ENCODE measurements at regions not wholly inside any gene's neighbourhood (a gene's known extent, or its start where the extent isn't known, plus 50 kb on each side); places are given as distances from the start of the nearest gene placed in this dataset.

- DNase-seq = no peak
These were observed 50.1 kb upstream of the ADRA2C start for GRCh38 chr4:3715855-3716630.

- DNase-seq = no peak
These were observed 50.9 kb upstream of the ADRA2C start for GRCh38 chr4:3715061-3715854.

- DNase-seq = no peak
These were observed 51.6 kb upstream of the ADRA2C start for GRCh38 chr4:3714642-3715001.

- DNase-seq = no peak
These were observed 52.2 kb upstream of the ADRA2C start for GRCh38 chr4:3713817-3714641.

- no peak for DNase-seq
These were observed 52.8 kb upstream of the ADRA2C start for GRCh38 chr4:3713346-3713745.

GRCh38 chr4:3712936-3713335, 53.2 kb upstream of the ADRA2C start:
- no peak for DNase-seq

GRCh38 chr4:3712112-3712805, 53.9 kb upstream of the ADRA2C start:
- no peak for DNase-seq

- no peak for DNase-seq
These were observed 54.7 kb upstream of the ADRA2C start for GRCh38 chr4:3711183-3712111.

GRCh38 chr4:3710451-3711182, 55.6 kb upstream of the ADRA2C start:
- no peak for DNase-seq

GRCh38 chr4:3709846-3710441, 56.2 kb upstream of the ADRA2C start:
- DNase-seq = no peak

- DNase-seq = no peak
These were observed 56.9 kb upstream of the ADRA2C start for GRCh38 chr4:3709061-3709845.

- no peak for DNase-seq
These were observed 57.6 kb upstream of the ADRA2C start for GRCh38 chr4:3708611-3709010.

- no peak for DNase-seq
These were observed 58.1 kb upstream of the ADRA2C start for GRCh38 chr4:3708103-3708510.

GRCh38 chr4:3707423-3708102, 58.6 kb upstream of the ADRA2C start:
- DNase-seq = no peak

- no peak for DNase-seq
These were observed 59.4 kb upstream of the ADRA2C start for GRCh38 chr4:3706565-3707422.

- DNase-seq = no peak
These were observed 60.1 kb upstream of the ADRA2C start for GRCh38 chr4:3706111-3706511.

GRCh38 chr4:3705236-3705987, 60.8 kb upstream of the ADRA2C start:
- no peak for DNase-seq
